AG04449 (cell line): ENCODE measurements at regions not wholly inside any gene's neighbourhood (a gene's known extent, or its start where the extent isn't known, plus 50 kb on each side); places are given as distances from the start of the nearest gene placed in this dataset.

Experiments
- CTCF ChIA-PET: fragments of 350-600 bp; formaldehyde crosslinking; extraction: SDS; loops from one replicate; lab custom pipeline; 2021; ENCODE audit warnings: antibody characterized with exemption; lab: Yijun Ruan, JAX
- POLR2A ChIA-PET: fragments of 400-600, 350-600 bp; formaldehyde crosslinking; extraction: SDS; loops from one replicate; lab custom pipeline; 2020; ENCODE audit warnings: antibody characterized with exemption, inconsistent platforms; lab: Yijun Ruan, JAX
- DNase-seq: peaks from one replicate; pipeline ENCODE4 v3.0.0-alpha.2; 2010; ENCODE audit warnings: low read depth, low spot score
- H3K4me3 ChIP-seq: 2 replicates; pipeline ENCODE4 v1.5.1; 2011; ENCODE audit warnings: low read depth, mild to moderate bottlenecking, control low read depth, low read length
- CTCF ChIP-seq: IDR thresholded peaks from one replicate; pipeline ENCODE4 v1.5.1; 2011; ENCODE audit warnings: mild to moderate bottlenecking, moderate library complexity, low read length, control low read depth, inconsistent platforms; ENCODE audit not compliant: insufficient read depth; ENCODE audit errors: missing control alignments

GRCh38 chr20:24084281-24084680 lies 95.7 kb upstream of the GGTLC1 start:
- no peak for DNase-seq
- TF ChIP-seq CTCF: no peak
- ChIA-PET POLR2A (no interaction called here), CTCF (no interaction called here)
- H3K4me3 ChIP-seq: no peak overlapping the region

- DNase-seq: no peak
- ChIA-PET POLR2A (no interaction called here), CTCF (interaction anchor here (1.1 kb wide), 1 partner anchor 20 kb away, joined by 4 read pairs; no protein-coding TSS in a partner anchor)
- no peak for TF ChIP-seq CTCF
- H3K4me3 ChIP-seq: no peak overlapping the region
Measured at GRCh38 chr20:24081077-24081476, 92.5 kb upstream of the GGTLC1 start.

GRCh38 chr20:24079661-24080412 lies 91.3 kb upstream of the GGTLC1 start:
- DNase-seq: no peak
- POLR2A ChIA-PET: no interaction called here
- CTCF ChIA-PET: interaction anchor here (1.1 kb wide), 1 partner anchor 21 kb away, joined by 4 read pairs; no protein-coding TSS in a partner anchor
- H3K4me3 ChIP-seq: no peak overlapping the region
- no peak for TF ChIP-seq CTCF

- H3K4me3 ChIP-seq: no peak overlapping the region
- no peak for TF ChIP-seq CTCF
- CTCF ChIA-PET: no interaction called here
- no peak for DNase-seq
- POLR2A ChIA-PET: no interaction called here
Measured at GRCh38 chr20:24077145-24077544, 88.6 kb upstream of the GGTLC1 start.

GRCh38 chr20:24070679-24071078 lies 82.1 kb upstream of the GGTLC1 start:
- POLR2A ChIA-PET: no interaction called here
- CTCF ChIA-PET: no interaction called here
- TF ChIP-seq CTCF: no peak
- no peak for DNase-seq
- no peak overlapping the region for H3K4me3 ChIP-seq

GRCh38 chr20:24066076-24066700 lies 77.6 kb upstream of the GGTLC1 start:
- ChIA-PET CTCF (no interaction called here), POLR2A (no interaction called here)
- DNase-seq: no peak
- TF ChIP-seq CTCF: no peak
- H3K4me3 ChIP-seq: no peak overlapping the region
